GM12878 (cell line): ENCODE measurements at regions not wholly inside any gene's neighbourhood (a gene's known extent, or its start where the extent isn't known, plus 50 kb on each side); places are given as distances from the start of the nearest gene placed in this dataset.

ENCODE experiments used
- ATAC-seq: fragments of 200-7000 bp; cut with Tn5 transposase; 3 replicates; pipeline ENCODE4 v1.9.1; 2020; ENCODE audit warnings: mild to moderate bottlenecking, moderate library complexity
- BruUV-seq: library from RNA; stranded (reverse); fragments of 400-500 nt; replicated peaks from 2 replicates; lab custom pipeline; 2021; lab: Mats Ljungman, UMichigan
- CTCF ChIA-PET: fragments of 300-600 bp; sonication (Branson Sonifier 250); formaldehyde crosslinking; extraction: SDS; loops from one replicate; lab custom pipeline; 2021; ENCODE audit warnings: inconsistent platforms; lab: Yijun Ruan, JAX
- POLR2A ChIA-PET: fragments of 350-600 bp; formaldehyde crosslinking; extraction: SDS; loops from one replicate; lab custom pipeline; 2021; ENCODE audit warnings: inconsistent platforms; lab: Charles Lee
- RAD21 ChIA-PET: fragments of 300-600 bp; sonication (Branson Sonifier 250); formaldehyde crosslinking; loops from one replicate; lab custom pipeline; 2023; ENCODE audit warnings: antibody characterized with exemption; ENCODE audit not compliant: unreplicated experiment; lab: Charles Lee
- SMC1A ChIA-PET: fragments of 300-600 bp; sonication (Branson Sonifier 250); formaldehyde crosslinking; loops from one replicate; lab custom pipeline; 2023; ENCODE audit not compliant: unreplicated experiment, uncharacterized antibody; lab: Charles Lee
- DNase-seq: peaks from one replicate; pipeline ENCODE4 v3.0.0-alpha.2; 2011; ENCODE audit warnings: low read depth, low spot score
- FAIRE-seq: peaks from 3 replicates; lab custom pipeline; 2011; peaks lifted over from hg19 to GRCh38; lab: Jason Lieb, UNC
- H2AFZ ChIP-seq: 2 replicates; pipeline ENCODE4 v1.6.0; 2011; ENCODE audit warnings: low read depth, low read length, control low read depth; ENCODE audit not compliant: control insufficient read depth
- H3K27ac ChIP-seq: 2 replicates; pipeline ENCODE4 v1.5.1; 2011; ENCODE audit warnings: control low read depth; ENCODE audit not compliant: control insufficient read depth, insufficient read depth
- H3K27me3 ChIP-seq, 2 experiments: replicated peaks in 1 of 2; 2 replicates each; pipeline versions ENCODE4 v1.6.0 to v1.6.1; 2011; ENCODE audit warnings: low read length in 1 of 2; ENCODE audit not compliant: control insufficient read depth in 2 of 2, insufficient read depth in 2 of 2
- H3K36me3 ChIP-seq, 2 experiments: 2 replicates each; pipeline ENCODE4 v1.5.1; 2011; ENCODE audit warnings: low read length in 1 of 2; ENCODE audit not compliant: control insufficient read depth in 2 of 2, insufficient read depth in 2 of 2
- H3K4me1 ChIP-seq: 2 replicates; pipeline ENCODE4 v1.6.1; 2011; ENCODE audit warnings: mild to moderate bottlenecking, low read length, moderate library complexity, mixed read lengths; ENCODE audit not compliant: control insufficient read depth, insufficient read depth
- H3K4me2 ChIP-seq: 2 replicates; pipeline ENCODE4 v1.6.0; 2011; ENCODE audit warnings: control low read depth; ENCODE audit not compliant: control insufficient read depth, insufficient read depth
- H3K4me3 ChIP-seq: fragments of 200-600 bp; sonication (generic); 2 replicates; pipeline ENCODE4 v1.5.1; 2016
- H3K79me2 ChIP-seq: 2 replicates; pipeline ENCODE4 v1.6.0; 2011; ENCODE audit warnings: low read length; ENCODE audit not compliant: control insufficient read depth, insufficient read depth
- H3K9ac ChIP-seq: 2 replicates; pipeline ENCODE4 v1.8.0; 2011; ENCODE audit warnings: low read length, control low read depth, mixed read lengths; ENCODE audit not compliant: control insufficient read depth, insufficient read depth
- H3K9me3 ChIP-seq: replicated peaks from 3 replicates; pipeline ENCODE4 v1.5.1; 2011; ENCODE audit warnings: mild to moderate bottlenecking, low read length; ENCODE audit not compliant: control insufficient read depth, insufficient read depth
- H4K20me1 ChIP-seq: 2 replicates; pipeline ENCODE4 v1.6.0; 2011; ENCODE audit not compliant: control insufficient read depth, insufficient read depth
- BMI1 ChIP-seq: fragments of 450-650 bp; IDR thresholded peaks from 2 replicates; pipeline ENCODE4 v1.6.1; 2016; ENCODE audit warnings: mild to moderate bottlenecking, moderate library complexity, borderline replicate concordance
- RUNX3 ChIP-seq: IDR thresholded peaks from 2 replicates; pipeline ENCODE4 v1.6.1; 2012; ENCODE audit warnings: low read length, inconsistent platforms
- SUPT20H ChIP-seq: IDR thresholded peaks from 2 replicates; pipeline ENCODE4 v1.6.1; 2011; ENCODE audit warnings: low read depth, mild to moderate bottlenecking, low read length, moderate library complexity, borderline replicate concordance; ENCODE audit not compliant: control insufficient read depth
- WGBS: methylation state at CpG from one replicate; pipeline ENCODE4 v1.1.6; 2016; ENCODE audit warnings: low lambda C conversion rate; ENCODE audit not compliant: insufficient replicate concordance, insufficient coverage; ENCODE audit errors: missing lambda C conversion rate; 5-methylcytosine and 5-hydroxymethylcytosine counted together
- in situ Hi-C: fragments of 300-500 bp; cut with MboI; formaldehyde crosslinking; loops from 9 replicates; pipeline ENCODE4 v1.14.3; 2018; ENCODE audit warnings: mixed read lengths
- intact Hi-C: fragments of 100-400 bp; cut with micrococcal nuclease; formaldehyde crosslinking; loops from one replicate; pipeline ENCODE4 v1.14.2; 2022; ENCODE audit not compliant: unreplicated experiment
- TF ChIP-seq, protein P1 (sequence below): fragments of 450-650 bp; IDR thresholded peaks from 2 replicates; pipeline ENCODE4 v1.6.1; 2017; ENCODE audit warnings: low read depth, mild to moderate bottlenecking, moderate library complexity

- TF ChIP-seq, protein P1, sequence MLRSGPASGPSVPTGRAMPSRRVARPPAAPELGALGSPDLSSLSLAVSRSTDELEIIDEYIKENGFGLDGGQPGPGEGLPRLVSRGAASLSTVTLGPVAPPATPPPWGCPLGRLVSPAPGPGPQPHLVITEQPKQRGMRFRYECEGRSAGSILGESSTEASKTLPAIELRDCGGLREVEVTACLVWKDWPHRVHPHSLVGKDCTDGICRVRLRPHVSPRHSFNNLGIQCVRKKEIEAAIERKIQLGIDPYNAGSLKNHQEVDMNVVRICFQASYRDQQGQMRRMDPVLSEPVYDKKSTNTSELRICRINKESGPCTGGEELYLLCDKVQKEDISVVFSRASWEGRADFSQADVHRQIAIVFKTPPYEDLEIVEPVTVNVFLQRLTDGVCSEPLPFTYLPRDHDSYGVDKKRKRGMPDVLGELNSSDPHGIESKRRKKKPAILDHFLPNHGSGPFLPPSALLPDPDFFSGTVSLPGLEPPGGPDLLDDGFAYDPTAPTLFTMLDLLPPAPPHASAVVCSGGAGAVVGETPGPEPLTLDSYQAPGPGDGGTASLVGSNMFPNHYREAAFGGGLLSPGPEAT, result no peak
Measured at GRCh38 chr18:11322006-11322405, 172.6 kb upstream of the PIEZO2 start (continued).

- H3K4me2 ChIP-seq, result no peak overlapping the region
- H3K27me3 ChIP-seq, result no peaks in the 10 kb centered on the region
- H3K36me3 ChIP-seq, result no peaks in the 10 kb centered on the region
- peaks cover 16% of the 10 kb centered on the region for H3K4me1 ChIP-seq
- no peak overlapping the region for H3K27ac ChIP-seq
- no peak overlapping the region for H3K9ac ChIP-seq
- TF ChIP-seq SUPT20H (no peak), RUNX3 (peak; percentile 48), BMI1 (no peak)
- SMC1A ChIA-PET, result no interaction called here
- H3K79me2 ChIP-seq, result no peaks in the 10 kb centered on the region
- H2AFZ ChIP-seq, result no peak overlapping the region
- WGBS, result 52% methylated on average over 11 of the region's 11 CpGs
- DNase-seq (no peak), FAIRE-seq (no peak), ATAC-seq (no peak)
- H3K4me3 ChIP-seq, result no peak overlapping the region
- in situ Hi-C loops, result no loop called here
- BruUV-seq, result no TSS peak
- intact Hi-C loops, result no loop called here
- no peaks in the 10 kb centered on the region for H4K20me1 ChIP-seq
- POLR2A ChIA-PET, result no interaction called here
- RAD21 ChIA-PET, result interaction anchor here (1.4 kb wide), 1 partner anchor 9 kb away, joined by 6 read pairs; no protein-coding TSS in a partner anchor
- no peaks in the 10 kb centered on the region for H3K9me3 ChIP-seq
- CTCF ChIA-PET, result interaction anchor here (0.7 to 3.8 kb wide), 2 partner anchors 10 to 196 kb away, joined by 3 to 18 read pairs; no protein-coding TSS in a partner anchor
Measured at GRCh38 chr18:11320986-11321385, 171.6 kb upstream of the PIEZO2 start.
